Spinal cord (tissue), 9 donors: ENCODE measurements at regions not wholly inside any gene's neighbourhood (a gene's known extent, or its start where the extent isn't known, plus 50 kb on each side); places are given as distances from the start of the nearest gene placed in this dataset.
"Not testable (repeated sequence)": the region's sequence is repeated elsewhere in the genome, so short reads cannot be mapped to it uniquely, and the experiment has no call there.

Experiments
- DNase-seq, 6 donors: peaks; one replicate each; pipeline versions ENCODE4 v3.0.0 to v3.0.0-alpha.2; 2013 to 2015; ENCODE audit warnings: low spot score in 6 of 6, low read depth in 4 of 6
- H3K27ac ChIP-seq: one replicate; pipeline ENCODE4 v1.5.1; 2013; ENCODE audit warnings: low read depth, low read length, control low read depth
- H3K27me3 ChIP-seq: one replicate; pipeline ENCODE4 v1.6.1; 2013; ENCODE audit warnings: low read length; ENCODE audit not compliant: control insufficient read depth, insufficient read depth
- H3K36me3 ChIP-seq: one replicate; pipeline ENCODE4 v1.6.1; 2013; ENCODE audit warnings: low read length; ENCODE audit not compliant: control insufficient read depth, insufficient read depth
- H3K4me1 ChIP-seq: one replicate; pipeline ENCODE4 v1.6.1; 2013; ENCODE audit warnings: low read length; ENCODE audit not compliant: control insufficient read depth, insufficient read depth
- H3K4me3 ChIP-seq: one replicate; pipeline ENCODE4 v1.5.1; 2013; ENCODE audit warnings: low read depth, low read length, control low read depth
- H3K9me3 ChIP-seq: one replicate; pipeline ENCODE4 v1.6.1; 2013; ENCODE audit warnings: low read length; ENCODE audit not compliant: control insufficient read depth, insufficient read depth
- WGBS: methylation state at CpG from one replicate; pipeline ENCODE4 v1.1.5; 2013; ENCODE audit warnings: missing lambda C conversion rate; ENCODE audit not compliant: insufficient coverage; 5-methylcytosine and 5-hydroxymethylcytosine counted together
- donor health status: healthy.

GRCh38 chr1:189686288-189686687, 791.4 kb downstream of the BRINP3 start:
- Histone ChIP-seq H3K4me1 (no peaks in the 10 kb centered on the region), H3K27me3 (no peaks in the 10 kb centered on the region), H3K4me3 (no peak overlapping the region), H3K9me3 (no peaks in the 10 kb centered on the region), H3K36me3 (no peaks in the 10 kb centered on the region), H3K27ac (no peak overlapping the region)
- whole genome bisulfite sequencing = no CpG with 5 or more reads among the region's 1 CpG
- DNase-seq = no peak

GRCh38 chr1:189693140-189693539, 784.5 kb downstream of the BRINP3 start:
- H3K27ac ChIP-seq = no peak overlapping the region
- H3K27me3 ChIP-seq = no peaks in the 10 kb centered on the region
- no peaks in the 10 kb centered on the region for H3K36me3 ChIP-seq
- no peak overlapping the region for H3K4me3 ChIP-seq
- WGBS = no CpG with 5 or more reads among the region's 2 CpGs
- no peaks in the 10 kb centered on the region for H3K4me1 ChIP-seq
- DNase-seq = no peak
- H3K9me3 ChIP-seq = no peaks in the 10 kb centered on the region

GRCh38 chr1:189696297-189696696, 781.4 kb downstream of the BRINP3 start:
- DNase-seq = no peak
- no peak overlapping the region for H3K4me3 ChIP-seq
- WGBS = 97% methylated on average over 12 of the region's 19 CpGs
- H3K27ac ChIP-seq = no peak overlapping the region
- no peaks in the 10 kb centered on the region for H3K4me1 ChIP-seq
- H3K27me3 ChIP-seq = no peaks in the 10 kb centered on the region
- H3K9me3 ChIP-seq = no peaks in the 10 kb centered on the region
- no peaks in the 10 kb centered on the region for H3K36me3 ChIP-seq

GRCh38 chr1:189697113-189697512, 780.6 kb downstream of the BRINP3 start:
- Histone ChIP-seq H3K27me3 (no peaks in the 10 kb centered on the region), H3K27ac (no peak overlapping the region), H3K36me3 (no peaks in the 10 kb centered on the region), H3K4me3 (no peak overlapping the region), H3K4me1 (no peaks in the 10 kb centered on the region), H3K9me3 (no peaks in the 10 kb centered on the region)
- DNase-seq = no peak
- WGBS = 98% methylated on average over 9 of the region's 22 CpGs

GRCh38 chr1:189701606-189702005, 776.1 kb downstream of the BRINP3 start:
- no peaks in the 10 kb centered on the region for H3K27me3 ChIP-seq

GRCh38 chr1:189706594-189706993, 771.1 kb downstream of the BRINP3 start:
- no CpG with 5 or more reads among the region's 1 CpG for WGBS
- no peak for DNase-seq
- no peaks in the 10 kb centered on the region for H3K9me3 ChIP-seq
- H3K4me1 ChIP-seq = no peaks in the 10 kb centered on the region
- H3K4me3 ChIP-seq = no peak overlapping the region
- no peak overlapping the region for H3K27ac ChIP-seq
- H3K27me3 ChIP-seq = no peaks in the 10 kb centered on the region
- no peaks in the 10 kb centered on the region for H3K36me3 ChIP-seq

More at GRCh38 chr1:189701606-189702005, 776.1 kb downstream of the BRINP3 start:
- WGBS = 100% methylated on average over 1 of the region's 3 CpGs
- Histone ChIP-seq H3K4me3 (no peak overlapping the region), H3K9me3 (no peaks in the 10 kb centered on the region), H3K27ac (no peak overlapping the region), H3K4me1 (no peaks in the 10 kb centered on the region), H3K36me3 (no peaks in the 10 kb centered on the region)
- no peak for DNase-seq

GRCh38 chr1:189708674-189709073, 769.0 kb downstream of the BRINP3 start:
- DNase-seq = no peak
- H3K4me3 ChIP-seq = no peak overlapping the region
- WGBS = 100% methylated on average over 3 of the region's 3 CpGs
- H3K4me1 ChIP-seq = no peaks in the 10 kb centered on the region
- H3K9me3 ChIP-seq = no peaks in the 10 kb centered on the region
- H3K27ac ChIP-seq = no peak overlapping the region
- no peaks in the 10 kb centered on the region for H3K27me3 ChIP-seq
- H3K36me3 ChIP-seq = no peaks in the 10 kb centered on the region

GRCh38 chr1:189718147-189718795, 759.4 kb downstream of the BRINP3 start:
- not testable (repeated sequence) for H3K27me3 ChIP-seq, H3K4me1 ChIP-seq, DNase-seq, H3K4me3 ChIP-seq, H3K9me3 ChIP-seq, H3K27ac ChIP-seq, H3K36me3 ChIP-seq
- WGBS = 97% methylated on average over 29 of the region's 38 CpGs

- Histone ChIP-seq H3K27ac (no peak overlapping the region), H3K27me3 (no peaks in the 10 kb centered on the region), H3K4me3 (no peak overlapping the region), H3K36me3 (no peaks in the 10 kb centered on the region), H3K9me3 (no peaks in the 10 kb centered on the region), H3K4me1 (no peaks in the 10 kb centered on the region)
- no CpG with 5 or more reads among the region's 4 CpGs for WGBS
- no peak for DNase-seq
These were observed 750.9 kb downstream of the BRINP3 start for GRCh38 chr1:189726806-189727205.

GRCh38 chr1:189751311-189751710, 726.4 kb downstream of the BRINP3 start:
- DNase-seq = no peak
- H3K27me3 ChIP-seq = no peaks in the 10 kb centered on the region
- H3K27ac ChIP-seq = no peak overlapping the region
- no peak overlapping the region for H3K4me3 ChIP-seq
- H3K36me3 ChIP-seq = no peaks in the 10 kb centered on the region
- no peaks in the 10 kb centered on the region for H3K4me1 ChIP-seq
- H3K9me3 ChIP-seq = no peaks in the 10 kb centered on the region
